ENCODE measurements at regions not wholly inside any gene's neighbourhood (a gene's known extent, or its start where the extent isn't known, plus 50 kb on each side); places are given as distances from the start of the nearest gene placed in this dataset.

GRCh38 chr2:217727801-217728200, 275.0 kb downstream of the TNS1 start:
- no peaks in the 10 kb centered on the region for H3K36me3 ChIP-seq (ENCODE audit: insufficient read depth, low read length)
- Mint-ChIP-seq H3K36me3 (ENCODE audit: low read depth, unreplicated experiment) (peaks cover 30% of the 10 kb centered on the region), H3K4me1 (ENCODE audit: low read depth, unreplicated experiment) (peaks cover 23% of the 10 kb centered on the region), H3K27me3 (ENCODE audit: low read depth, unreplicated experiment) (no peaks in the 10 kb centered on the region), H3K9me3 (ENCODE audit: unreplicated experiment) (peaks cover 4% of the 10 kb centered on the region), H3K4me3 (ENCODE audit: unreplicated experiment) (no peak overlapping the region), H3K27ac (ENCODE audit: unreplicated experiment) (peak overlapping the region; percentile 34)
- H3K27ac ChIP-seq (ENCODE audit: low read depth, low read length), result no peak overlapping the region
- H3K27me3 ChIP-seq (ENCODE audit: insufficient read depth, low read length), result no peaks in the 10 kb centered on the region
- TF ChIP-seq EZH2 (IDR thresholded peaks at IDR 0.05; ENCODE audit: insufficient read depth, low read length) (no peak), CTCF (IDR thresholded peaks at IDR 0.05; ENCODE audit: insufficient read depth, low read depth, low read length) (no peak)
- FAIRE-seq, result no peak
- no peak overlapping the region for H2AFZ ChIP-seq (ENCODE audit: low read depth, low read length)
- DNase-seq (ENCODE audit: low read depth), result no peak
- peaks cover 19% of the 10 kb centered on the region for H3K4me1 ChIP-seq (ENCODE audit: insufficient read depth, low read length)
- H3K4me2 ChIP-seq (ENCODE audit: low read length), result no peak overlapping the region
- no peaks in the 10 kb centered on the region for H4K20me1 ChIP-seq (ENCODE audit: insufficient read depth, low read length)
- no peak overlapping the region for H3K9ac ChIP-seq (ENCODE audit: low read length)
- H3K9me3 ChIP-seq (ENCODE audit: insufficient read depth, low read depth, low read length), result no peaks in the 10 kb centered on the region
- H3K79me2 ChIP-seq (ENCODE audit: insufficient read depth, low read length), result no peaks in the 10 kb centered on the region
- no peak overlapping the region for H3K4me3 ChIP-seq (ENCODE audit: insufficient read depth, low read depth, low read length)

- H3K27me3 ChIP-seq (ENCODE audit: insufficient read depth, low read length), result no peaks in the 10 kb centered on the region
- DNase-seq (ENCODE audit: low read depth) (no peak), FAIRE-seq (no peak)
- H3K36me3 ChIP-seq (ENCODE audit: insufficient read depth, low read length), result no peaks in the 10 kb centered on the region
- H4K20me1 ChIP-seq (ENCODE audit: insufficient read depth, low read length), result no peaks in the 10 kb centered on the region
- Mint-ChIP-seq H3K36me3 (ENCODE audit: low read depth, unreplicated experiment) (peaks cover 27% of the 10 kb centered on the region), H3K27ac (ENCODE audit: unreplicated experiment) (no peak overlapping the region), H3K9me3 (ENCODE audit: unreplicated experiment) (peaks cover 3% of the 10 kb centered on the region), H3K27me3 (ENCODE audit: low read depth, unreplicated experiment) (no peaks in the 10 kb centered on the region), H3K4me1 (ENCODE audit: low read depth, unreplicated experiment) (peaks cover 7% of the 10 kb centered on the region), H3K4me3 (ENCODE audit: unreplicated experiment) (no peak overlapping the region)
- no peak overlapping the region for H3K4me2 ChIP-seq (ENCODE audit: low read length)
- H3K4me1 ChIP-seq (ENCODE audit: insufficient read depth, low read length), result peaks cover 9% of the 10 kb centered on the region
- no peaks in the 10 kb centered on the region for H3K79me2 ChIP-seq (ENCODE audit: insufficient read depth, low read length)
- H3K27ac ChIP-seq (ENCODE audit: low read depth, low read length), result no peak overlapping the region
- H3K9ac ChIP-seq (ENCODE audit: low read length), result no peak overlapping the region
- H3K4me3 ChIP-seq (ENCODE audit: insufficient read depth, low read depth, low read length), result no peak overlapping the region
- TF ChIP-seq EZH2 (IDR thresholded peaks at IDR 0.05; ENCODE audit: insufficient read depth, low read length) (no peak), CTCF (IDR thresholded peaks at IDR 0.05; ENCODE audit: insufficient read depth, low read depth, low read length) (no peak)
- no peaks in the 10 kb centered on the region for H3K9me3 ChIP-seq (ENCODE audit: insufficient read depth, low read depth, low read length)
- no peak overlapping the region for H2AFZ ChIP-seq (ENCODE audit: low read depth, low read length)
These were observed 277.4 kb downstream of the TNS1 start for GRCh38 chr2:217725409-217725808.

GRCh38 chr2:217724471-217724870, 278.3 kb downstream of the TNS1 start:
- Histone ChIP-seq H3K9me3 (ENCODE audit: insufficient read depth, low read depth, low read length) (no peaks in the 10 kb centered on the region), H3K36me3 (ENCODE audit: insufficient read depth, low read length) (no peaks in the 10 kb centered on the region), H3K4me3 (ENCODE audit: insufficient read depth, low read depth, low read length) (no peak overlapping the region), H3K79me2 (ENCODE audit: insufficient read depth, low read length) (no peaks in the 10 kb centered on the region), H2AFZ (ENCODE audit: low read depth, low read length) (no peak overlapping the region), H3K9ac (ENCODE audit: low read length) (no peak overlapping the region), H3K27ac (ENCODE audit: low read depth, low read length) (no peak overlapping the region), H3K4me1 (ENCODE audit: insufficient read depth, low read length) (peaks cover 9% of the 10 kb centered on the region), H3K4me2 (ENCODE audit: low read length) (no peak overlapping the region), H4K20me1 (ENCODE audit: insufficient read depth, low read length) (no peaks in the 10 kb centered on the region), H3K27me3 (ENCODE audit: insufficient read depth, low read length) (no peaks in the 10 kb centered on the region)
- Mint-ChIP-seq H3K36me3 (ENCODE audit: low read depth, unreplicated experiment) (peaks cover 27% of the 10 kb centered on the region), H3K4me3 (ENCODE audit: unreplicated experiment) (no peak overlapping the region), H3K4me1 (ENCODE audit: low read depth, unreplicated experiment) (peaks cover 7% of the 10 kb centered on the region), H3K27ac (ENCODE audit: unreplicated experiment) (no peak overlapping the region), H3K9me3 (ENCODE audit: unreplicated experiment) (peaks cover 3% of the 10 kb centered on the region), H3K27me3 (ENCODE audit: low read depth, unreplicated experiment) (no peaks in the 10 kb centered on the region)
- TF ChIP-seq CTCF (IDR thresholded peaks at IDR 0.05; ENCODE audit: insufficient read depth, low read depth, low read length) (no peak), EZH2 (IDR thresholded peaks at IDR 0.05; ENCODE audit: insufficient read depth, low read length) (no peak)
- DNase-seq (ENCODE audit: low read depth), result no peak
- no peak for FAIRE-seq
